GM18502 (cell line): ENCODE measurements at regions not wholly inside any gene's neighbourhood (a gene's known extent, or its start where the extent isn't known, plus 50 kb on each side); places are given as distances from the start of the nearest gene placed in this dataset.
A peak's percentile ranks its signal among the peaks of the same experiment; 100 is the strongest.

Experiments used
- ATAC-seq: cut with Tn5 transposase; IDR thresholded peaks from one replicate; pipeline ENCODE4 v1.9.1; 2021; ENCODE audit warnings: mild to moderate bottlenecking; ENCODE audit not compliant: unreplicated experiment, poor library complexity

GRCh38 chr2:47654790-47655562, 84.2 kb upstream of the KCNK12 start:
- peak; percentile 82 for ATAC-seq

- ATAC-seq: no peak
Measured at GRCh38 chr2:47653902-47654789, 83.4 kb upstream of the KCNK12 start.

GRCh38 chr2:47653036-47653435, 82.3 kb upstream of the KCNK12 start:
- ATAC-seq: no peak

GRCh38 chr2:47652061-47652690, 81.4 kb upstream of the KCNK12 start:
- no peak for ATAC-seq

- ATAC-seq: no peak
Measured at GRCh38 chr2:47651296-47651695, 80.5 kb upstream of the KCNK12 start.

GRCh38 chr2:47650001-47650535, 79.3 kb upstream of the KCNK12 start:
- no peak for ATAC-seq

GRCh38 chr2:47645246-47645645, 74.5 kb upstream of the KCNK12 start:
- ATAC-seq: no peak

GRCh38 chr2:47644351-47644750, 73.6 kb upstream of the KCNK12 start:
- ATAC-seq: no peak

- ATAC-seq: no peak
Measured at GRCh38 chr2:47641366-47641765, 70.6 kb upstream of the KCNK12 start.

GRCh38 chr2:47640356-47640755, 69.6 kb upstream of the KCNK12 start:
- no peak for ATAC-seq

GRCh38 chr2:47639467-47639866, 68.7 kb upstream of the KCNK12 start:
- ATAC-seq: no peak

- ATAC-seq: no peak
Measured at GRCh38 chr2:47638430-47638829, 67.6 kb upstream of the KCNK12 start.

GRCh38 chr2:47636596-47637264, 65.9 kb upstream of the KCNK12 start:
- no peak for ATAC-seq

GRCh38 chr2:47636176-47636575, 65.4 kb upstream of the KCNK12 start:
- no peak for ATAC-seq

- no peak for ATAC-seq
Measured at GRCh38 chr2:47632754-47633153, 62.0 kb upstream of the KCNK12 start.

- no peak for ATAC-seq
Measured at GRCh38 chr2:47631792-47632398, 61.1 kb upstream of the KCNK12 start.

GRCh38 chr2:47631306-47631705, 60.5 kb upstream of the KCNK12 start:
- no peak for ATAC-seq

GRCh38 chr2:47629501-47630460, 59.0 kb upstream of the KCNK12 start:
- no peak for ATAC-seq

GRCh38 chr2:47628904-47629303, 58.1 kb upstream of the KCNK12 start:
- no peak for ATAC-seq
